Activated naive CD4-positive, alpha-beta T cell treated with Interleukin-2 at 50 U/mL for 16 hours (primary cell): ENCODE measurements at regions not wholly inside any gene's neighbourhood (a gene's known extent, or its start where the extent isn't known, plus 50 kb on each side); places are given as distances from the start of the nearest gene placed in this dataset.

ENCODE experiments used
- DNase-seq: peaks from one replicate; pipeline ENCODE4 v3.0.0-alpha.2; 2020

GRCh38 chrX:46447384-46447783 is 97.8 kb downstream of the ZNF674 start:
- DNase-seq = no peak

GRCh38 chrX:46446727-46447378 is 98.4 kb downstream of the ZNF674 start:
- peak; percentile 86 for DNase-seq

DNA sequence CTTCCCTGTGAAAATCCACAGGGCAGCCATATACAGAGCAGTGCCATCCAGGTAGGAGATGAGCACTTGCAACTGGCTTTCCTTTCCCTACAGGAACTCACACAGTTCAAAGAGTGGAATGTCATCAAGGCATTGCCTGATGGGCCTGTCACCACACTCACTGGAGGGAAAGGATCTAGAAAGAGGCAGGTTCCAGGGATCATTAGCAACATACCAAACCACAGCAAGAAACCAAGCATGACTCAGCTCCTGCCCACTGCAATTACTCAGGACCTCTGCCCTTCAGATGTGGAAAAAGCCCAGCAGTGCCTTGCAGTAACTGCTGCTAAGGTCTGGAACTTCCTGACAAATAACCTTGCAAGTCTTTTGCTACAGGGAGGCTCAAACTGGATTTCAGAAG is 101.2 kb downstream of the ZNF674 start:
- DNase-seq = no peak

DNA sequence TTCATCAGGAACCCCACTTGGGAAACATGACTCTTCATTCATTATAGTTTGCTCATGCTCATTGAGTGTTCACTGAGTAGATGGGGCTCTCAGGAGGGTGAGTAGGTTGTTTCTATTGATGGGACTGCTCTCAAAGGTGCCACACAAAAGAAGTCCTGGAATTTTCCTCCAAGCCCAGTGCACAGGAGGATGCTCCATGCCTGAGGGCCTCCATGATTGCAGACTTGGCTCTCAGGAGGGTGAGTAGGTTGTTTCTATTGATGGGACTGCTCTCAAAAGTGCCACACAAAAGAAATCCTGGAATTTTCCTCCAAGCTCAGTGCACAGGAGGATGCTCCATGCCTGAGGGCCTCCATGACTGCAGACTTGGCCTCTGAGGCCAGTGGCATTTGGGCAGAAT is 108.5 kb downstream of the ZNF674 start:
- no peak for DNase-seq

DNA sequence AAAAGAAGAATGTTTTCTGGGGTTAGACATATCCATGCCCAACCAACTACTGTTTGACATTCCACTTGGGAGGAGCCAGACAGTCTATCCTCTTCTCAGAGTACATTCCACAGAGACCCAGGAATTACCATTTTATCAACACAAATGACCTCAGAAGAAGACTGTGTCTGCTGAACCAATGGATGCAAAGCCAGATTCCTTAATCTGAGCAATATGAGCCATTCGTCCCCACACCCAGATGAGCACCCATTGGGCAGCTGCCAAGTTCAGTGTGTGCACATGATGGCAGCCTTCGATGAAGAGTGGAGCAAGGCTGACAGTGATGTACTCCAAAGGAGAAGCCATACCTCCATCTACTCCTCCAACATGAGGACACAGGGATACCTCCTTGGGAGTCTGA is 111.3 kb downstream of the ZNF674 start:
- no peak for DNase-seq

DNA sequence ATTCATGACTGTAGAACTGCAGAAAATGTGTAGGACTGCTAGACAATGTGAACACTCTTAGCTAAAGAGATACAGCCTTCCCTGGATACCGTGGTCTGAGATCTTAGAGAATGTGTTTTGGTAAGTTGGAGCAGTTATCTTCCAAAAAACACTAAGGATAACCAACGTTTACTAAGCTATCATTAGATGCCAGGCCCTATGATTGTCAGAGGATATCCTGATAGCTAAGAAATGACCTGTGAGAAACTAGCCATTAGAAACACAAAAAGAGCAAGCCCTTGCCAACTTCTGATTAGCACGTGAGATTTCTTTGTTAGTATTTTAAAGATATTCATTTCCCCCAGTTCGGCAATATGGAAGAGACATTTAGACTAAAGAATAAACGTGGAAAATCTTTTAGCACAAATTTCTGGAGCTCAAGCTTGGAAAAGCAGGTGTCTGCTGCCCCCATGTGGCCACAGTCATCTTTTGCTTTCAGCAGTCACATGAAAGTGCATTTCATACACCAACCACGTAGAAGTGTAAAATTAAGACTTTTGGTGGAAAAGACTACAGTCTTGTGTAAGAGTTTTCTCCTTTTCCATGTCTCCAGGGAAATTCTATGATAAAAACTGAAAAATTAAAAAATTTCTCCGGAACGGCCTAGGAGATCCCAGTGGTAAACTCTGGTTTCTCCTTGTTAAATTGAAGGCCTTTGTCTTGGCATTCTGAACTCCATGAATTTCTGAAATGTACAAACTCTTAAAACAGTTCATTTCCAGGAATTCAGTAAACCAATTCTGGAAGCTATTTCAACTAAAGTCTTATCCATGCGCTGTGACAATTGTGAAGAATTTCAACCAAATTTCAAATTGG is 136.4 kb downstream of the ZNF674 start:
- DNase-seq = peak; percentile 68

- no peak for DNase-seq
These were observed 137.5 kb downstream of the ZNF674 start for GRCh38 chrX:46407753-46408130.

DNA sequence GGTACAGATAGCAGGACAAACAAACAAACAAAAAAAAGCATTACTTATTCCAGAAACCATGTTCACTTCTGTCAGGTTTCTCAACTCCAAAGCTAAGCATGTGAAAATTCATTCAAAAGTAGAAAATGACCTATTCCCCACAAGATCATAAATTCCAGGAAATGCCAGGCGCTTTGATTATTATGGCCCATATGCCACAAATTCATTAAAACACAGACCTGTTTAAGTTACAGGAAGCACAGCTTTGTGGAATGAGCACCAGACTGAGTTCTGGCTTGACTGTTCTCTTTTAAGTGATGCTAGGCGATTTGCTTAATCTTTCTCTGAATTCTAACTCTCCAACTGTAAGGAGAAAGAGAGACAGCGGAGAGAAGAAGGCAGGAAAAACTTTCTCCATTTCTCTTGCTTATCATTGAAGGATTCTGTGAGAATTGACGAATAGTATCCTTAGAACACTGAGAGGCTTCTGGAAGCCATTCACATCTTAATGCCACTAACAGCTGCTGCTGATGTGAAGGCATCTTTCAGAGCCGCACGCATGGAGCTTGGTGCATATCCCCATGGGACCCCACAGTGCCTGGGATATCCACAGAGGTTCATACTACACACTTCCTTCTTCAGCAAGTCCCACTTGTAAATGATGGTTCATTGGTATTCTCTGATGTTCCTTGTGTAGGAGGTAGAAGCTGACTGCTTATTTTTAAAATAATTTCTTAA is 138.0 kb downstream of the ZNF674 start:
- DNase-seq = no peak

GRCh38 chrX:46404774-46405173 is 140.4 kb downstream of the ZNF674 start:
- DNase-seq = no peak

- no peak for DNase-seq
These were observed 144.4 kb downstream of the ZNF674 start for GRCh38 chrX:46400530-46401443.

DNA sequence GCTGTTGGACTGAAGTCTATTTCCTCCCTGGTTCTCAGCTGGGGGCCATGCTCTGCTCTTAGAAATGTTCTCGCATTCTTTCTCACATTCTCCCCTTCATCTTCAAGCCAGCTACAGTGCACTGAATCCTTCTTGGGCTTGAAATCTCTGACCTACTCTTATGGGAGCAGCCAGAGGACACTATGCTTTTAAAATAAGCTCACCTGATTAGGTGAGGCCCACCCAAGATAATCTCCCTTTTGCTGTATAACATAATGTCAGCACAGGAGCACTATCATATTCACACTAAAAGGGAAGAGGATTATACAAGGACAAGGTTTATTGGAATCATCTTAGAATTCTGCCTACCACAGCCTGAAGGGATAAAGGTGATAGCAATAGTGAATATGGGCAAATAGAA is 146.3 kb downstream of the ZNF674 start:
- DNase-seq = no peak

GRCh38 chrX:46398126-46398525 is 147.1 kb downstream of the ZNF674 start:
- no peak for DNase-seq

DNA sequence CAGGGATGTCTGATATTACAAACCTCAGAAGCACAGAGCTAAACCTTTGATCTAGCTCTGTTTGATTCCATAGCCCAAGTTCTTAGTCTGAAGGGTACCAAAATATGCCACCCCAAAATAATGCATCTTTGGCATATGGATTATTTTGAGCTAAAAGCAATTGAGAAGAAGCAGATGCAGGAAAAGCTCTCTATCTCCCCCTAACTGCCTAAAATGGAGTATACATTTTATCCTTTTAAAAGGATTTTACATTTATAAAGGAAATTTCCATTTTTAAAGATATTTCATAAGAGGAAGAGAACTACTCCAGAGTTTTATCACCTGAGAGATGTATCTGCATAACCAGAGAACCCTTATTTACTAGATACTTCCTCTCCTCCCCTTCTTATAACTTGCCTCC is 158.7 kb downstream of the ZNF674 start:
- DNase-seq = no peak

DNA sequence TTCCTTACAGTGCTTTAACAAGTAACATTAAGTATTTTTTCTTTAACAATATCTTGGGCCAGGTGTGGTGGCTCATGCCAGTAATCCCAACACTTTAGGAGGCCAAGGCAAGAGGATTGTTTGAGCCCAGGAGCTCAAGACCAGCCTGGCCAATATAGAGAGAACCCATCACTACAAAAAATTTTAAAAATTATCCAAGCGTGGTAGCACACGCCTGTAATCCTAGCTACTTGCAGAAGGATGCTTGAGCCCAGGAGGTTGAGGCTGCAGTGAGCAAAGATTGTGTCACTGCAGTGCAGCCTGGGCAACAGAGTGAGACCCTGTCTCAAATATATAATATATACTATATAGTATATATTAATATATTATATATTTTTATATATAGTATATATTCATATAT is 162.2 kb downstream of the ZNF674 start:
- DNase-seq = no peak

DNA sequence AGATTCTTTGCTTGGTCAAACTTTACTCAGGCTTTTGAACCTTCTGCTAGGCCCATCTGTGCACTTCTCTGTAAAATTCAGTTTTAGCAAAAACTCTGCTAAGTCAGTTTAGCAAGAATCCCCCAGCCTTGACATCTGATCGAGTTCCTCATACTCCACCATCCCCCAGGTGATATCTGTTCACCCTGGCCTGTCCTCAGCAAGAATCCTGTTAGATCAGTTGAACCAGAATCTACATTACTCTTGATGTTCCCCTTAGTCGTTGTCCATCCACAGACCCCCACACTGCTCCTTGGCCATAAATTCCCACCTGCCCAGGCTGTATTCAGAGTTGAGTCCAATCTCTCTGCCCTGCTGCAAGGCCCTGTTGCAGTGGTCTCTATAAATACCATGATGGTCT is 162.6 kb downstream of the ZNF674 start:
- no peak for DNase-seq

DNA sequence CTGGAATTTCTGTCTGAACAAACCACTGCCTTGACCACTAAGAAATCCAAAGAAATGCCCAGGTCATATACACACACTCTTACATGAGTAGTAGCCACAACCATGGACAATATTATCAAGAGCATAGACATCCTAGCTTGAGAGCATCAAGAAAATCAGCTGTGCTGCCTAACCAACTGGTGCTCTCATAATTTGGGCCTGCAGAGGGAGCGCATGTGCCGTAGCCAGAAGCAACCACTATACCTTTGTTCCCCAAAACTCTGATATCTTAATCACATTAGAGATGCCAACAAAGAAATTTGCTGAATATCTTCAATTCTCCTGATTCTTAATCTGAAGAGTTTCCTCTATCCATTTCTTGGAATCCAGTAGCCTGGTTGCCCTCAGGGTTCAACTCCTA is 163.6 kb downstream of the ZNF674 start:
- DNase-seq = peak; percentile 26

DNA sequence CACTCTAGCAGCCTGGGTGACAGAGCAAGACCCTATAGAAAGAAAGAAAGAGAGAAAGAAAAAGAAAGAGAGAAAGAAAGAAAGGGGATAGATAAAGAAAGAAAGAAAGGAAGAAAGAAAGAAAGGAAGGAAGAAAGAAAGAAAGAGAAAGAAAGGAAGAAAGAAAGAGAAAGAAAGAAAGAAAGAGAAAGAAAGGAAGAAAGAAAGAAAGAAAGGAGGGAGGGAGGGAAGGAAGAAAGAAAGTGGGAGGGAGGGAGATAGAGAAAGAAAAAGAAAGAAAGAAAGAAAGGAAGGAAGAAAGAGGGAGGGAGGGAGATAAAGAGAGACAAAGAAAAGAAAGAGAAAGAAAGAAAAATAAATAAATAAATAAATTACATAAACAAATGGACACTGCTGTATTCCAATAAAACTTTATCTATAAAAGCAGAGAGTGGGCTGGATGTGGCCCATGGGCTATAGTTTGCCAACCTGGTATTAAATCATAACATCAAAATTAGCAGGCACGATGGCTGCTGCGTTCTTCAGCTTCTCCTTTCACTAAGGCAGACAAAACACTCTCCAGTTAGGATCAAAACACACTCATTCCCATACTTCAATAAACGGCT is 165.0 kb downstream of the ZNF674 start:
- DNase-seq = no peak

- peak; percentile 32 for DNase-seq
These were observed 168.9 kb downstream of the ZNF674 start for GRCh38 chrX:46376246-46376885.

- DNase-seq = no peak
These were observed 169.4 kb downstream of the ZNF674 start for GRCh38 chrX:46375831-46376230.

GRCh38 chrX:46374371-46374770 is 170.8 kb downstream of the ZNF674 start:
- DNase-seq = no peak

DNA sequence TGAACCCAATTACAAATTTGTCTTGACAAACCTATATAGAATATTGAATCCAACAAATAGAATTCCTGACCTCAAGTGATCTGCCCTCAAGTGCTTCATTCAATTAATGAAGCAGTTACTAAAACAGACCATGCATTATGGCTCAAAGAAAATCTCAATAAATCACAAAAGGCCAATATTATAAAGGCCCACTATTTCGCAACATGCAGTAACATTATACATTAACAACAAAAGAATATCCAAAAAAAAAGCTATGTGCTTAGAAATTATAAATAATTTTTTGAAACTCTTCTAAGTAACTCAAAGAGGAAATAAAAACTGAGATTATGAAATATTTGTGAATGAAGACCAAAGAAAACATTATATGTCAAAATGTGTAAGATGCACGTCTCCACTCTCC is 177.7 kb downstream of the ZNF674 start:
- DNase-seq = no peak
